HG02938 (cell line): ENCODE measurements at regions not wholly inside any gene's neighbourhood (a gene's known extent, or its start where the extent isn't known, plus 50 kb on each side); places are given as distances from the start of the nearest gene placed in this dataset.

Source experiments
- ATAC-seq: cut with Tn5 transposase; IDR thresholded peaks from one replicate; pipeline ENCODE4 v1.9.1; 2021; ENCODE audit warnings: mild to moderate bottlenecking, moderate library complexity; ENCODE audit not compliant: unreplicated experiment

DNA sequence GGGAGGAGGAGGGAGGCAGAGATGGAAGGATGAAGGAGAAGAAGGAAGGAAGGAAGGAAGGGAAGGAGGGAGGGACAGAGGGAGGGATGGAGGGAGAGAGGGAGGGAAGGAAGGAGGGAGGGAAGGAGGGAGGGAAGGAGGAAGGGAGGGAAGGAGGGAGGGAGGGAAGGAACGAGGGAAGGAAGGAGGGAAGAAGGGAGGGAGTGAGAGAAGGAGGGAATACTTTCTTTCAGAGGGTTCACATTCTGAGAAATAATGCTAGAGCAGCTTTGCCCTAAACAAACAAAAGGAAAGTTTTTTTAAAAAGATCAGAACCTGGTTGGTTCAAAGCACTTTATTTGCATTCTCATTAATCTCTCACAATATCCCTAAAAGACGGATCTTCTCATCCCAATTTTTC lies 96.1 kb upstream of the NXT1 start:
- no peak for ATAC-seq

DNA sequence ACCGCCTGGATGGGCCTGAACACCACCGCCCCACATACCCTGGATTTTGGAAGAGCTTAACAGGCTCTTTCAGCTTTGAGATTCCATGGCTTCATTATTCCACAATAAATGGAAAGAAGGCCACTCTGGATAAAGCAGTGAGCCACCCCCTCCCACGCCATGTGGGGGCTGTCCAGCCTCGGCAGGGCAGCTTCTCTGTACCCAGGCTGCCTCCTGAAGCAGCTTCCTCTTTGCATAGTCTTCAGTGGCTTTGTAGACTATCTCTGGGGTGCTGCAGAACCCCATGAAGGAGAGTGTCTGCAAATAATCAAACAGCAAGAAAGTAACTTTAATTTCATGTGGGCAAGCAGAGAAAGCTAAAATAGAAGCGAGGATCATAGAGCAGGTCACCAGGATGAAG lies 96.6 kb upstream of the NXT1 start:
- no peak for ATAC-seq

DNA sequence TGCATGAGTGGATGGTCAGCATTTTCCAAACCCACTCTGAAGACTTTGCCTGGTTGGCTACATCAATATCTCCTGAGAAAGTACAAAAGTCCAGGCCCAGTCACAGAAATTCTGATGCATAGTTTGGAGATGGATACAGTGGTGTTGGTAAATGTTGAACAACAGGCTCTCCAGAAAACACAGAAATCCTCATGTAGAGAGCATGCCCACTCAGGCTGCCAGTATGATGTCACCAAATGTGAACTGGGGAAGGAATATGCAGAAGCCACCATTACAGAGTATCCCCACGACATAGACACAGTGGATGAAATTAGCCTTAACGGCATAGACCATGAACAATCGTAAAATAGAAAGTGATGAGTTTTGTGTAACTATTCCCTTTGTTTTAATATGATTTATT lies 97.1 kb upstream of the NXT1 start:
- no peak for ATAC-seq

DNA sequence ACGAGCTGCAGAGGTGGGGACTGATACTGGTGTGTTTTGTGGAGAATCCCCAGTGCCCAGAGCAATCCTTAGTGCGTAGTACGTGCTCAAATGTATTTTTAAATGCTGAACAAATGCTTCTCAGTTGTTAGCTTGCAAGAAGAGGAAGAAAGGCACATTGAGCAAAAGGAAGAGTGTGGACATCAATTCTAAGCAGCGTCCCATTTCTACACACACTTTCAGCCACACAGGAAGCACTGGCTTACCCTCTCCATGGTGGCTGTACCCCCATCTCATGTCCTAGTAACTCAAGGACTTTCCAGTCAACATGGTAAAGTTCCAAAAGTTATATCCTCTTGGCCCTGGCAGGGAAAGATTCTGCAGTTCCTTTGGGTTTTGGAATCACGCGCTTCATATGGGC lies 98.8 kb upstream of the NXT1 start:
- ATAC-seq: no peak

DNA sequence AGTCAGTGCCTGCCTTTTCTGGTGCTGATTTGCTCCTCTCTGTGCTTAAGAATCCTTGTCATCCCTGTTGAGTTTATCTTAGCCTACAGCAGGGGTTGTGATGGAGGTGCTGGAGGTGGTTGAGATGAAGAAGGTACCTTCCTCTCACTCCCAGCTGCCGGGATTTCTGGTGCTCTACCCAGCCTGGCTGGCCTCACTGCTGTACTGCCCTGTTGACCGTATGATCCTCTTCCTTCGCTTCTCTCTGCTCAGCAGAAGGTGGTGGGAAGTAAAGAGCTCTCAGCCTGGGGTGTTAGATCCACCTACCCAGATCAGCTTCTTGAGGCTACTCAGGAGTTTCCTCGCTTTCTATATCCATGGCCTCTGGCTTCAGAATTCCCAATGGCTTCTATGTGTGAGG lies 101.0 kb upstream of the NXT1 start:
- ATAC-seq: no peak

DNA sequence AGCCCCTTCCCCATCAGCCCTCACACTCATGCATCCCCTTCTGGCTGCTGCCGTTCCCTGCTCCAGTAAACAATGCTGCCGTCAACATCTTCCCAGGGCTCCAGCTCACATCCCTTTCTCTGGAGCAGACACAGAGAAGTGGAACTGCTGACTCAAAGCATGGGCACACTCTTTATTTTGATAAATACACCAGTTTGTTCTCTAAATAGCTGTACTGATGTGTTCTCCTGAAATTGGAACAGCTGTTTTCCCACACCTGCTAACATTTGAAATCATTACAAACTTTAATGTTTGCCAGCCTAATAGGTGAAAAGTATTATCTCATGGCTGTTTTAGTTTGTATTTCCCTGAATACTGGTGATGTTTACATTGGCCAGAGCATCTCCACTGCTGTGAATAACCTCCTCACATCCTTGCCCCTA lies 102.1 kb upstream of the NXT1 start:
- no peak for ATAC-seq

DNA sequence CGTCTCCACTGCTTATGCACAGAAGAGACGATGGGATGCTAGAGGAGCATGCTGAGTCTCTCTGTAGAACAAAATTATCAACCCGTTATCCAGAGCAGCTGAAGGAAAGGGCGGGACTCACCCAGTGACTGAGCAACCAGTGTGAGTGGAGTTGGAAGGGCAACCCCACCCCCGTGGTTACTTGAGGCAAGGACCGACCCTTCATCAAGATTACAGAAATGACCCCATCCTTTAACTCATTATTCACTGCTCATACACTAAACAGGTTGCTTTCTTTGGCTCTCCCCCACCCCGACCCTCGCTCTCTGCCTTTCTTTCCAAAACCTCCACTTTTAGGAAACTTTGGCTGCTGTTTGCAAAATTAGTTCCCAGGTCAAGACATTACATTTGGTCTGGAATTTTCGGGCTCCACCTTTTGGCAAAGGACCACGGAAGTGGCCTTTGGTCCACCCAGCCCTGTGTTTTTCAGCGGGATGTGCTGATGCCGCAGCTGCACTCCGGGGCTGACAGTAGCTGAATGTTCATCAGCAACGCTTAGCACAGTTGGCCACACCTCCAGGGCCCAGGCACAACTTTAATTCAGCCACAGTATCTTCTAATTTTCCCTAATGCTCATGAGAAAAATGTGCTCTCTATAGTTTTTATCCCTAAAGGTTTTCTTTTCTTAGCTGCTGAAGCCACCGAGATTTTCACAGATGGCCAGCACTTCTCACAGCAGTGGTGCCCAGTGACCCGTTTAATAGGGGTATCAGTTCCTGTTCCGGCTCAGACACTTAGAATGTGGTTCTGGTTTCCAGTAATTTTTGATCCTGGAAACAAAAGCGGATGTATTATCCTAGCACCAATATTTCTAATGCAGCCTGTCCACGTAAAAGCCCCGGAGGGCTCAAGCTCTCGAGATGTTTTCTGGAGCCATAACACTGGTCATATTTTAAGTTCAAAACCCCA lies 103.6 kb upstream of the NXT1 start:
- ATAC-seq: no peak

DNA sequence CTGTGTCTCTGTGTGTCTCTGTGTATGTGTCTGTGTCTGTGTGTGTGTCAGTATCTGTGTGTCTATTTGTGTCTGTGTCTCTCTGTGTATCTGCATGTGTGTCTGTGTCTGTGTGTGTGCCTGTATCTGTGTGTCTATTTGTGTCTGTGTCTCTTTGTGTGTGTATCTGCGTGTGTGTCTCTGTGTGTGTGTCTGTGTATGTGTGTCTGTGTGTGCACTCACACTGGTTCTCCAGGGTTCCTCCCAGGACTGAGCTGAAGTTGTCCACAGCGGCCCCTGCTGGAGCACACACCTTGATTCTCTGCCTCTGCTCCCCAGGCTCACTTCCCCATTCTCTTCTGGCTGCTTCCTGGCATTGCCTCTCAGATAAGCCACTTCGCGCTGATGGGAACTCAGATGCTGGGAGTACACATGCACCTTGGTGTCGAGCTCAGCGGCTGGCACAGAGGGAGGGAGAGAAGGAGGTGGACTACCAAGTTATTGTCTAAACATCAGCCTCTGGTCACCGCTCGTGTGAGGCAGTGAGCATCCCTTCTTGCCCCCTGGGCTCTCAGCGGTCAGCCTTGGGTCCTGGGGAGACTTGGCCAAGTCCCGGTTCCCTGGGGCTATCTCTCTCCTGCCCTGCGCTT lies 104.9 kb upstream of the NXT1 start:
- ATAC-seq: peak; percentile 81

DNA sequence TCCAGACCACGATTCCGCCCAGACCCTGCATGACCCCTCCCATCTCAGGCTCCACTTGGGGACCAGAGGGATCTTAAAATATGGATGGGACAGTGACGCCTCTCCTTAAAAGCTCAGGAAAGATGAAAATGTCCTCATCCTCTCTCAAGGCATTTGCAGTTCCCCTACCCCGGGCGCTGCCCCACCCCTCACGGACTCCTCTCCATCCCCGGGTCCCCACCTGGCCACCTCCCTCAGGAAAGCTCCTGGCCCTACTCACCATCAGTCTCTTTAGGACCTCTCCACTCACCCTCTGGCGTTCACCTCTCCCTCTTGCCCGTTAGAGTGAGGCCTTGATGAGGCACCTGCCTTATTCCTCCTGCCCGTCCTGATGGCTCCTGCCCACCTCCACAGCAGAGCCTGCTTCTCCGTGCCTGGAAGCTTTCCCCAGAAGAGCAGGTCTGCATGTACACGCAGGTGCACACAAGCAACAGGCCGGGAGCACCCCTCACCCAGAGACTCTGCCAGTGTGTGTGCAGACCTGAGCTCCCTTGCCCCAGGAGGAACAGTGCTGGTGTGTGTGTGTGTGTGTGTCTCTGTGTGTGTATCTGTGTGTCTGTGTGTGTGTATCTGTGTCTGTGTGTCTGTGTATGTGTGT lies 105.6 kb upstream of the NXT1 start:
- no peak for ATAC-seq

DNA sequence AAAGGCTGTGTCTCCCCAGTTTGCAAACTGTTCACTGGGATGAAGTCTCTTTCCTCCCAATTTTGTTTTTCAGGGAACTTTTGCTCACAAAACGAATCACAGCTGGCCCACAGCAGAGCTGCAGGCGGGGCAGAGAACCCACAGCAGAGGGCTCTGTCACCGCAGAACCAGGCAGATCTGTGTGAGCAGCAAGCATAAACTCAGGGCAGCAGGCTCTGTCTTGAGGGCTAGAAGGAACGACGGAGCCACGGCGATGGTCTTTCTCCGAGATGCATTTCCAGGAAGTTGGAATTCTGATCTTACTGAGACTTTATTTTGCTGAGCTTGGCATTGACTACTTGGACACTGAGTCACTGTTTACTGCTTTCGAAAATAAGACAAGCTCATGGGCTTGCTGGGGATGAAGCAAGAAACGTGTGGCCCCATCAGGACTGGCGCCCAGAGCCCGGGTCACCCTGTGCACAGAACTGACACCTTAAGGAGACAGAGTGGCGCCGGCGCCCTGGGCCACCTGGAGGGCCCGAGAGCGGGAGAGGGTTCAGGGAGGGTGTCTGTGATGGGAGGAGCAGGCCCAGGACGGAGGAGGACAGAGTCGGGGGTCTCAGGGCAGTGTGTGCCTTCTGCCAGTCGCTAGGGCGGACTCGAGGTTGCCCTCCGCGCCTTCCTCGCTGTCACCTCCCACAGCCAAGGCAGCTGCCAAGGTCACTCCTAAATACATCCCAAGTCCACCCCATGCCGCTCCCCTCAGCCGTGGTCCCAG lies 106.3 kb upstream of the NXT1 start:
- no peak for ATAC-seq

DNA sequence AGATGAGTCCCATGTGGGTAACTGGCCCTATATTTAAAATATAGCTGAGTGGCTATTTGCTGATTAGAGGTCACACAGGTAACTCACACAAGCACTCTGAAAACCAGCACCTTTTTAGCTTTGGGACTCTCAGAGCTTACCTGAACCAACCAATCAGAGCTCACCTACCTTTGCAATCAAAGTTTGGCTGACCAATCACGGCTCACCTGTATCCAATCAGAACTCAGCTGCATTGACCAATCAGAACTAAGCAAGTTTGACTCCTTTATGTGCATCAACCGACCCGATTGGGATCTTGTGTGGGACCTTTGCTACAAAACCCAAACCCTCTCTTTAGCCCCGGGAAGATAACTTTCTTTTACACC lies 106.8 kb upstream of the NXT1 start:
- no peak for ATAC-seq

DNA sequence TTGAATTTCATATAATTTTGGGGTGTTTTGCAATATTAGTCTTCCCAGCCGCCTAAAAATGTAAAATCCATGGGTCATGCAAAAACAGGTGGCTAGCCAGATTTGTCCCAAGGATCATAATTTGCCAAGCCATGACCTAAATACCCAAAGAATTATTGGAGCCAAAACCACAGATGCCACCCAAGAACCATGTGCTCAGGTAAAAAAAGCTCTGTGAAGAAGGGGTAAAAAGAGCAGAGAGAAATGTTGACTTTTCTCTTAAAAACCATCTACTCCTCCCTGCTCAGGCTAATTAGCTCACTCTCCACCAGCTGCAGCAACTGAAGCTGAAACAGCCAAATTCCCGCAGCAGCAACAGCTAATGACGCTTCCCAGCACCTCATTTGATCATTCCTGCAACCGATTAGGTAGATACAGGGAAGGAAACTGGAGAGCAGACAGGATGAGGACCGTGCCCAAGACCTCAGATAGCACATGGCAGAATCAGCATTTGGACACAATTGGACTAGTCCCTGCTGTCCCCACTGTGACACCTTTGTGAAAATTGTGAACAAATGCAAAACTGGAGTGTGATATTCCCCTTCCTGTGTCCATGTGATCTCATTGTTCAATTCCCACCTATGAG lies 107.9 kb upstream of the NXT1 start:
- ATAC-seq: no peak

DNA sequence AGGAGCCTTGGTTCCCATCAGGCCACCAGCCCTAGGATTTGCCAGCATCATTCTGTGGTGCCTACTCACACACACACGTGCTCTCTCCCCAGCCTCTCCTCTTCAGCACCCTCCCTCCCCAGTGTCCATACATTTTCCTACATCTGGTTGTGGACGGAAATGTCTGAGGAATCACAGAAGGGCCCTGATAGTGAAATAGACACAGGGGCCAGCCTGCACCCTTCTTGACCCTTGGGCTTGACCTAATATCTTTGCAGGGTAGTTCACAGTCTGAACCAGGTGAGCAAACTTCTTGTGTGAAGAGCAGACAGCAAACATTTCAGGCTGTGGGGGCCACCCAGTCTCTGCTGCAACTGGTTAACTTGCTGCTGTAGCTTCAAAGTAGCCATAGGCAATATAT lies 108.5 kb upstream of the NXT1 start:
- no peak for ATAC-seq

DNA sequence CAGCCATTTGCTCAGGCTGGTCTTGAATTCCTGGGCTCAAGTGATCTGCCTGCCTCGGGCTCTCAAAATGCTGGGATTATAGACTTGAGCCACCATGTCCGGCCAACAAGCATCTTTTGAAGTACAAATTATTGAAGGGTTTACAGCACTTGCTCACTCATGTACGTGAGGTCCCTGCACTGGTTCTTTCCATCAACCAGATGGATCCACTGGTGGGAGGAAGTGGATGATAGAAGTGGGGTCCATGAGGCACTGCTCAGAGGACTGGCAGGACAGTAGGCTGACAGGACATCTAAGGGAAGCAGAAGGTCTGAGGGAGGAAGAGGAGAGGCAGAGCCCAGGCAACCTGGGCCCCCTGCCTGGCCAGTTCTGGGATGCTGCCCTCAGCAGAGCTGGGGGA lies 109.2 kb upstream of the NXT1 start:
- ATAC-seq: no peak

DNA sequence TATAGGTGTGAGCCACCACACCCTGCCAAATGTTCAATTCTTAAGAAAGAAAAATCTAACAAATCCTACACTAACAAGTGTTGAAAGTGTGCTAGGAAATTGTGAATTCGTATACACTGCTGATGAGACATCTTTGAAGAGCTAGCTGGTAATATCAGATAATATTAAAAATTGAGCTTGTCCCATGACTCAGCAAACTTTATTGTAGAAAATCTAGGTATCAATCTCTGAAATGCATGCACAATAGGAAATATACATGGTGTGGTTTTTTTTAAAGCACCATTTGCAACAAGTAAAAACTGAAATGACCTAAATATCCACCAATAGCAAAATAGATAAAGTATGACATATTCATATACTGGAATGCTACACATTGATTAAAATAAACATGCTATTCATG lies 110.1 kb upstream of the NXT1 start:
- ATAC-seq: no peak

DNA sequence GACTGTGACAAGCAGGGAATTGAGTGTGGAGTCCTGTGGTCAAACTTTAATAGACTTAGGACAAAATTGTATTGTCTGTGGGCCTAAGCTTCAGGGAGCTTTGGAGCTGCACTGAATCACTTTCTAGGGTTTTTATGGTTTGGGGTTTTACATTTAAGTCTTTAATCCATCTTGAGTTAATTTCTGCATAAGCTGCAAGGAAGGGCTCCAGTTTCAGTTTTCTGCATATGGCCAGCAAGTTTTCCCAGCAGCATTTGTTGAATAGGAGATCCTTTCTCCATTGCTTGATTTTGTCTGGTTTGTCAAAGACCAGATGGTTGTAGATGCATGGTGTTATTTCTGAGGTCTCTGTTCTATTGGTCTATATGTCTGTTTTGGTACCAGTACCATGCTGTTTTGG lies 113.4 kb upstream of the NXT1 start:
- ATAC-seq: no peak

DNA sequence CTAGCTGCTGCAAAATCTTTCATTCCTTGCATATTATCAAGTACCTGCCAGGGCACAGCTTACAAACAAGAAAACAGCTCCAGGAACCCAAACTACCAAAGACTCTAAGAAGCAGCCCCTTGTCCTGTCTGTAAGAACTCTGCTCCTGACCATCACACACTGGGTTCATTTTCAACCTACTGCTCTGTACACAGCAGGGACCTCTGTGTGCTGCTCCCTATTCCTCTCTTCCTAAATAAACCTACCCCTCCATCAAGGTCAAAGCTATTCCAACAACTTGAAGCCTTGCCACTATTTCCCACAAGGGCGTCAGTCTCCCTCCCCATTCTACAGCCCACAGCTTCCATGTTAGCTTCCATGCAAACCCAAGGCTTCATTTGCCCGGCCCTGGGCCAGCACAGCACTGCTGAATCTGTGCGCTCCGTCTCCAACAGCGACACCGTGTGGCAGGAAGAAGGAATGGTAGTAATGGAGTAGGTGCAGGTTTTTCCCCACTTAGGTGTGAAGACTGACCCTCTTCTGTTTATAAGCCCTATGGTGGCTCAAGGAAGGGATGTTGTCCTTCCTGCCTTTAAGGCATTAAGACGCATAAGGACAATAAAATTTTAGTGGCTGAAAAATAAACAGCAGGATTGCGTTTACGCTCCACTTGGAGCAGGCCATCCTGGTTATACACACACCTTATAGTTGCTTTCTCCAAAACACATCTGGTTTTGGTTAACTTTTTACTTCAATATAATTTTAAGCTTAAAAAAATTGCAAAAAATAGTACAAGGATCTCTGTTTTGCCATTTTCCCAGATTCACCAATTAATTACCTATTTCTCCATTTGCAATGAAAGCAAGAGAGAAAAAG lies 115.2 kb upstream of the NXT1 start:
- no peak for ATAC-seq

DNA sequence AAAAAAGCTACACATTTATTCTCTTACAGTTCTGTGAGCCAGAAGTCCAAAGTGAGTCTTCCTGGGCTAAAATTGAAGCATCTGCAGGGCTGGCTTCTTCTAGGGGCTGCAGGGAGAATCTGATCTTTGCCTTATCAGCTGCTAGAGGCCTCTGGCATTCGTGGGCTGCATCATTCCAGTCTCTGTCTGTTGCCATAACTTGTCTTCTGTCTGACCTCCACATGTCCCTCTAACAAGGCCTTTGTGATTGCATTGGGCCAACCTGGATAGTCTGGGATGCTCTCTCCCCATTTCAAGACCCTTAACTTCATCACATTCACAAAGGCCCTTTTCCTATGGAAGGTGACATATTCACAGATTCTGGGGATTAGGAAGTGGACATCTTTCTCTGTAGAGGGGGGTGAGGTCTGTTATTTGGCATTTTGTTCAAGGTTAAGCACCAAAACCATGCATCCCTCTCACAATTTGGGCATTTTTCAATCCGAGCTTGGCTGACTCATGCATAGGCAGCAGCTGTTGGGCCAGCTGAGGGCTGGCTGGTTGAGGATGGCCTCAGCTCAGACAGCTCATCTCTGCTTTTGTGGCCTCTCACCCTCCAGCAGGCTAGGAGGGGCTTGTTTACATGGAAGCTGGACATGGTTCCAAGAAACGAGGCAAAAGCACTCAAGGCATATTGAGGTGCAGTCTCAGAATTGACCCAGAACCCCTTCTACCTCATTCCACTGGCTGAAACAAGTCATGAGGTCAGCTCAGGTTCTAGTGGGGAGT lies 116.1 kb upstream of the NXT1 start:
- ATAC-seq: no peak

DNA sequence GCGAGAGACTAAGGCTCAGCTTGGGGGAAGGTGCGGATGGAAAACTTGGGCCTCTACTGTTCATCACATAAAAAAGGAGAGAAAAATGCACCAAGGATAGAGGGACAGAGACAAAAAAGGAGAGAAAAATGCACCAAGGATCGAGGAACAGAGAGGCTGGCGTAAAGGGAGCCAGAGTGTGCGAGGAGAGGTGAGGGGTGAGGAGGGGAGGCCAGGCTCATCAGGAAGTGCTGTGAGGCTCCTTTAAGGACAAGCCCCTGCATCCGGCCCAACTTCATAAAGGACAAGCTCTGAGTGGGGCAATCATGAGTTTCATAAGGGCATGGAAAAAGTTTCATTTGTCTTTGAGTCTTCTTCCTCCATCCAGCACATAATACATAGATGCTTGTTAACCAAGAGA lies 117.2 kb upstream of the NXT1 start:
- ATAC-seq: no peak
